ENCODE measurements at regions not wholly inside any gene's neighbourhood (a gene's known extent, or its start where the extent isn't known, plus 50 kb on each side); places are given as distances from the start of the nearest gene placed in this dataset.

DNA sequence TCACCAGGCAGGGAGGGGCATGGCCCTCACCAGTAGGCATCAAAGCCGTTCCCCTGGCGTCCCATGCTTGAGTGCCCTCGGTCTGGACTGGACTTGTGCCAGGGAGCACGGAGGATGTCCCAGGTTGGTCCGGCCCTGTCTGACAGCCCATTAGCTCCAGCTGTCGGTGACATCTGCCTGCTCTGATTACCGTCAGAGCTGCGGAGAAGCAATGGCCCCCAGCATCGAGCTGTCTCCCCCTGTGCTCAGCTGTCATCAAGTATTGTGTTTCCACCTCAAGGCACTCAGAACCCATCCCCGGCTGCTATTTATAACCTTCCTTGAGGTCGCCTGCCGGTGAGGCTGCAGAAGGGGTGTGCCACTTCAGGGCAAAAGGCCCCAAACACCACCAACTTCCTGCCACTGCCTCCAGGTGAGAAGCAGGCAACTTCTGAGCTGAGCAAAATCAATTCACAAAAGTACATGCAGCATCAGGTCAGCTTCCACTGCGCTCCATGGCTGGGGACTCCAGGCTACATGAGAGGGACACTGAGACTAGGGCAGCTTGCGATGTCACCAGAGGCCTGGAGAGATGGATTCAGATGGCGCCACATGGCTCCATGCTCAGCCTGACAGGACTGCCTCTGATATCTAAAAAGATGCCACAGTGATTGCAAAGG, 142.7 kb downstream of the C5orf15 start:
- Mint-ChIP-seq H3K36me3 (ENCODE audit: low read depth) (no peaks in the 10 kb centered on the region), H3K27me3 (peaks cover 3% of the 10 kb centered on the region), H3K9me3 (no peaks in the 10 kb centered on the region), H3K27ac (peak overlapping the region; percentile 85), H3K4me3 (peak overlapping the region; percentile 54), H3K4me1 (ENCODE audit: low read depth) (peaks cover 41% of the 10 kb centered on the region)
- no peaks in the 10 kb centered on the region for H3K9me3 ChIP-seq (ENCODE audit: control insufficient read depth in 1 of 2, insufficient read depth in 1 of 2, low read length in 2 of 2)
- TF ChIP-seq, protein P1, sequence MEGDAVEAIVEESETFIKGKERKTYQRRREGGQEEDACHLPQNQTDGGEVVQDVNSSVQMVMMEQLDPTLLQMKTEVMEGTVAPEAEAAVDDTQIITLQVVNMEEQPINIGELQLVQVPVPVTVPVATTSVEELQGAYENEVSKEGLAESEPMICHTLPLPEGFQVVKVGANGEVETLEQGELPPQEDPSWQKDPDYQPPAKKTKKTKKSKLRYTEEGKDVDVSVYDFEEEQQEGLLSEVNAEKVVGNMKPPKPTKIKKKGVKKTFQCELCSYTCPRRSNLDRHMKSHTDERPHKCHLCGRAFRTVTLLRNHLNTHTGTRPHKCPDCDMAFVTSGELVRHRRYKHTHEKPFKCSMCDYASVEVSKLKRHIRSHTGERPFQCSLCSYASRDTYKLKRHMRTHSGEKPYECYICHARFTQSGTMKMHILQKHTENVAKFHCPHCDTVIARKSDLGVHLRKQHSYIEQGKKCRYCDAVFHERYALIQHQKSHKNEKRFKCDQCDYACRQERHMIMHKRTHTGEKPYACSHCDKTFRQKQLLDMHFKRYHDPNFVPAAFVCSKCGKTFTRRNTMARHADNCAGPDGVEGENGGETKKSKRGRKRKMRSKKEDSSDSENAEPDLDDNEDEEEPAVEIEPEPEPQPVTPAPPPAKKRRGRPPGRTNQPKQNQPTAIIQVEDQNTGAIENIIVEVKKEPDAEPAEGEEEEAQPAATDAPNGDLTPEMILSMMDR (IDR thresholded peaks at IDR 0.05): no peak
- ChIA-PET CTCF (no interaction called here), POLR2A (no interaction called here)
- ATAC-seq (ENCODE audit: poor library complexity): peak; percentile 86
- H3K36me3 ChIP-seq (ENCODE audit: insufficient read depth, low read length): no peaks in the 10 kb centered on the region
- no peak overlapping the region for H3K4me3 ChIP-seq (ENCODE audit: low read length)
- no peaks in the 10 kb centered on the region for H3K27me3 ChIP-seq (ENCODE audit: control insufficient read depth in 1 of 2, insufficient read depth in 2 of 2, low read length in 2 of 2)
- no peak overlapping the region for H3K27ac ChIP-seq (ENCODE audit: low read depth in 1 of 2, low read length in 2 of 2)
- peaks cover 21% of the 10 kb centered on the region for H3K4me1 ChIP-seq (ENCODE audit: insufficient read depth, low read length)
- intact Hi-C loops (cut with DNase I, micrococcal nuclease): no loop called here
- peak in 9 of 14 experiments; percentile 3 to 58 (median 27) for DNase-seq

DNA sequence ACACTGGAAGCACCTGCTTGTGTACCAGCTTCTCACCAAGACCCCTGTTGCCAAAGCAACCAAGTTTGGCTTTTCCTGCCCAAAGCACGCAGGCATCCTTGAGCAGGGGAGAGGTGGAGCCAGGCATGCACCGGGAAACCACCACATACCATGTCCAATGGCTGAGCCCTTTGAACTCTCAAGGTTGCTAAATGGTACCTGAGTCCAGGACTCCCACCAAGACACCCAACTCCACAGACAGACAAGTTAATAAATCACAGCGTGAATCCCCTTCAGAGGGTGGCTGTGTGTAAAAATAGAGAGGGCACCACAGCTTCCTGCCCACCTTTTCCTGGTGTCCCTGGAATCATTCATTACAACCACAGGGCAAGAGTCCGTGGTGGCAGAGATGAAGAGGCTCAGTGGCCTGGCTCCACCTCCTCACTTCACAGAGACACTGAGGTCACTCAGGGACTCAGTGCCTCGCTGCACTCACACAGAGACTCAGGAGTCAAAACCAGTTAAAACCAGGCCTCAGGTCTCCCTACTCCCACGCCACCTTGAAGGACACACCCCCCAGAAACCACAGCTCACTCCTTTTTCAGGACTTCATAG, 143.7 kb downstream of the C5orf15 start:
- no peaks in the 10 kb centered on the region for H3K27me3 ChIP-seq (ENCODE audit: control insufficient read depth in 1 of 2, insufficient read depth in 2 of 2, low read length in 2 of 2)
- TF ChIP-seq, protein P1 (IDR thresholded peaks at IDR 0.05): no peak
- H3K36me3 ChIP-seq (ENCODE audit: insufficient read depth, low read length): no peaks in the 10 kb centered on the region
- H3K4me1 ChIP-seq (ENCODE audit: insufficient read depth, low read length): peaks cover 21% of the 10 kb centered on the region
- peaks cover 11% of the 10 kb centered on the region for H3K27me3 Mint-ChIP-seq
- no peaks in the 10 kb centered on the region for H3K9me3 Mint-ChIP-seq
- no peak for ATAC-seq (ENCODE audit: poor library complexity)
- DNase-seq: no peak
- no peak overlapping the region for H3K27ac ChIP-seq (ENCODE audit: low read depth in 1 of 2, low read length in 2 of 2)
- H3K4me1 Mint-ChIP-seq (ENCODE audit: low read depth): peaks cover 41% of the 10 kb centered on the region
- H3K9me3 ChIP-seq (ENCODE audit: control insufficient read depth in 1 of 2, insufficient read depth in 1 of 2, low read length in 2 of 2): no peaks in the 10 kb centered on the region
- H3K27ac Mint-ChIP-seq: peak overlapping the region; percentile 85
- no peak overlapping the region for H3K4me3 ChIP-seq (ENCODE audit: low read length)
- no peak overlapping the region for H3K4me3 Mint-ChIP-seq
- ChIA-PET POLR2A (no interaction called here), CTCF (no interaction called here)
- intact Hi-C loops (cut with DNase I, micrococcal nuclease): no loop called here
- H3K36me3 Mint-ChIP-seq (ENCODE audit: low read depth): no peaks in the 10 kb centered on the region

DNA sequence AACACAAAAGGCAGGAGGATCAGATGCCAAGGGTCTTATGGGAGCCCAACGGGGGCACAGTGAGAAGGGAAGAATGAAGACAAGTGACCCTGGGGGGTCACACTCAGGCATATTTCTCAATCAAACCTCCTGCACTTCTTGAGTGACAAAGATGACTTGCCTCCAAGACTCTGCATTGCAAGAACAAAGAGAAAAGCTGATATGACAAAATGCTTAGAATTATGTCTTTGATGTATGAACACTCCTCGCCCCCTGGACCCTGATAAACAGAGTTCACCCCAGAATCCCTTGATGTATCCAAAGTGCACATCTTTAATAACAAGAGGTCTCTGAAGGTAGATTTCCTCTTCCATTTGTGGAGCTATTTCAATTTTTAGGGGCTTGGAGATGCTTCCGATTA, 146.5 kb downstream of the C5orf15 start:
- Mint-ChIP-seq H3K27ac (no peak overlapping the region), H3K4me3 (no peak overlapping the region), H3K4me1 (ENCODE audit: low read depth) (peaks cover 41% of the 10 kb centered on the region), H3K9me3 (no peaks in the 10 kb centered on the region), H3K27me3 (peaks cover 23% of the 10 kb centered on the region), H3K36me3 (ENCODE audit: low read depth) (no peaks in the 10 kb centered on the region)
- CTCF ChIA-PET: no interaction called here
- POLR2A ChIA-PET: no interaction called here
- ATAC-seq (ENCODE audit: poor library complexity) (no peak), DNase-seq (no peak)
- Histone ChIP-seq H3K36me3 (ENCODE audit: insufficient read depth, low read length) (no peaks in the 10 kb centered on the region), H3K4me1 (ENCODE audit: insufficient read depth, low read length) (peaks cover 21% of the 10 kb centered on the region), H3K27me3 (ENCODE audit: control insufficient read depth in 1 of 2, insufficient read depth in 2 of 2, low read length in 2 of 2) (peaks cover 3 to 4% of the 10 kb centered on the region in 2 experiments), H3K9me3 (ENCODE audit: control insufficient read depth in 1 of 2, insufficient read depth in 1 of 2, low read length in 2 of 2) (no peaks in the 10 kb centered on the region), H3K4me3 (ENCODE audit: low read length) (no peak overlapping the region), H3K27ac (ENCODE audit: low read depth in 1 of 2, low read length in 2 of 2) (no peak overlapping the region)
- intact Hi-C loops (cut with DNase I, micrococcal nuclease): no loop called here
- TF ChIP-seq, protein P1 (IDR thresholded peaks at IDR 0.05): no peak
